Esophagus (tissue), 2 donors: ENCODE measurements at regions not wholly inside any gene's neighbourhood (a gene's known extent, or its start where the extent isn't known, plus 50 kb on each side); places are given as distances from the start of the nearest gene placed in this dataset.
"Not testable (repeated sequence)": the region's sequence is repeated elsewhere in the genome, so short reads cannot be mapped to it uniquely, and the experiment has no call there.

Experiments used
- H3K27ac ChIP-seq, 2 donors: one replicate each; pipeline ENCODE4 v1.5.1; 2013; ENCODE audit warnings: low read depth in 2 of 2, mild to moderate bottlenecking in 2 of 2, inconsistent platforms in 1 of 2, low read length in 1 of 2, moderate library complexity in 1 of 2
- H3K27me3 ChIP-seq, 2 donors: one replicate each; pipeline ENCODE4 v1.6.1; 2013; ENCODE audit warnings: low read length in 2 of 2, control low read depth in 1 of 2, mild to moderate bottlenecking in 1 of 2; ENCODE audit not compliant: insufficient read depth in 2 of 2, control insufficient read depth in 1 of 2
- H3K36me3 ChIP-seq, 2 donors: one replicate each; pipeline ENCODE4 v1.6.1; 2013; ENCODE audit warnings: low read length in 1 of 2; ENCODE audit not compliant: control insufficient read depth in 2 of 2, insufficient read depth in 2 of 2
- H3K4me1 ChIP-seq, 2 donors: one replicate each; pipeline ENCODE4 v1.6.1; 2013; ENCODE audit warnings: low read length in 1 of 2; ENCODE audit not compliant: control insufficient read depth in 2 of 2, insufficient read depth in 2 of 2
- H3K4me3 ChIP-seq, 2 donors: one replicate each; pipeline ENCODE4 v1.5.1; 2013; ENCODE audit warnings: low read length in 2 of 2, mild to moderate bottlenecking in 2 of 2, low read depth in 1 of 2, moderate library complexity in 1 of 2
- H3K9me3 ChIP-seq, 2 donors: one replicate each; pipeline ENCODE4 v1.6.1; 2013; ENCODE audit warnings: mild to moderate bottlenecking in 2 of 2, low read depth in 1 of 2, low read length in 1 of 2, moderate library complexity in 1 of 2; ENCODE audit not compliant: control insufficient read depth in 2 of 2, insufficient read depth in 1 of 2
- WGBS, 2 donors: extraction: QIAGEN DNeasy Blood & Tissue Kit; methylation state at CpG; one replicate each; pipeline ENCODE4 v1.1.7; 2013; 5-methylcytosine and 5-hydroxymethylcytosine counted together
- donor health status: healthy with polysubstance abuse.
- donor health status: Bipolar disorder and iron deficiency.

- no peaks in the 10 kb centered on the region for H3K36me3 ChIP-seq
- H3K4me1 ChIP-seq: peaks cover 0 to 3% of the 10 kb centered on the region in 2 donors
- H3K4me3 ChIP-seq: no peak overlapping the region
- H3K9me3 ChIP-seq: no peaks in the 10 kb centered on the region
- 82 to 83% methylated on average over 1 of the region's 1 CpG for WGBS, 2 donors
- H3K27me3 ChIP-seq: no peaks in the 10 kb centered on the region
- H3K27ac ChIP-seq: no peak overlapping the region
Measured at GRCh38 chr6:22135395-22135794, 161.4 kb downstream of the PRL start.

DNA sequence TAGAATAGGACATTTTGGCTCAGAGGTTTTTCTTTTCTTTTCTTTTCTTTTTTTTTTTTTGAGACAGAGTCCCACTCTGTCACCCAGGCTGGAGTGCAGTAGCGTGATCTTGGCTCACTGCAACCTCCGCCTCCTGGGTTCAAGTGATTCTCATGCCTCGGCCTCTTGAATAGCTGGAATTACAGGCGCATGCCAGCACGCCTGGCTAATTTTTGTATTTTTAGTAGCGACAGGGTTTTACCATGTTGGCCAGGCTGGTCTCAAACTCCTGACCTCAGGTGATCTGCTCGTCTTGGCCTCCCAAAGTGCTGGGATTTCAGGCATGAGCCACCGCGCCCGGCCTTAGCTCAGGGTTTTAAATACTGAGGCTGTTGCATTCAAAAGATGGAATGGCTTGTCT, 156.1 kb downstream of the PRL start:
- 91 to 96% methylated on average over 10 of the region's 10 CpGs for WGBS, 2 donors
- not testable (repeated sequence) for H3K36me3 ChIP-seq, H3K27me3 ChIP-seq, H3K9me3 ChIP-seq, H3K27ac ChIP-seq, H3K4me1 ChIP-seq, H3K4me3 ChIP-seq

- H3K36me3 ChIP-seq: no peaks in the 10 kb centered on the region
- no peak overlapping the region for H3K4me3 ChIP-seq
- peaks cover 0 to 3% of the 10 kb centered on the region in 2 donors for H3K4me1 ChIP-seq
- 40 to 56% methylated on average over 5 of the region's 5 CpGs for WGBS, 2 donors
- H3K27me3 ChIP-seq: no peaks in the 10 kb centered on the region
- no peaks in the 10 kb centered on the region for H3K9me3 ChIP-seq
- no peak overlapping the region for H3K27ac ChIP-seq
Measured at GRCh38 chr6:22141241-22141745, 155.5 kb downstream of the PRL start.

GRCh38 chr6:22142856-22143255, 154.0 kb downstream of the PRL start:
- Histone ChIP-seq H3K27me3 (no peaks in the 10 kb centered on the region), H3K9me3 (no peaks in the 10 kb centered on the region), H3K4me1 (peaks cover 0 to 3% of the 10 kb centered on the region in 2 donors), H3K27ac (no peak overlapping the region), H3K4me3 (no peak overlapping the region), H3K36me3 (no peaks in the 10 kb centered on the region)
- WGBS, 2 donors: 76 to 82% methylated on average over 7 of the region's 7 CpGs

DNA sequence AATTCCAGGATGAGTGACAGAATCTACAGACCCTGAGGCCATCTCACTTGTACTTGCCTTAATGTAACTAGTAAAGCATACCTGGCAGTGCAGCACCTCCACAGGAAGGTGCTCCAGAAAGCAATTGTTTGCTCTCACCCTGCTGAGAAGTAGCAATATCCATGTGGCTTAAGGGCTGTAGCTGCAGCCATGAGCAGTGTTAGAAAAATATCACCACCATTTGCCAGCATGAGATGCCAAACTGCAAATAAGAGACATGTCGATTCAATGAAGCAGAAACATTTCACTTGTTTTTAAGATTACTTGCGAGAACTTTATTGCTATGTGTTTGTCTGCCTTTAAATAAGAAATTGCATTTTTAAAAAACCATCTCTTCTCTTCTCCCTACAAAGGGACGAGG, 151.5 kb downstream of the PRL start:
- no peak overlapping the region for H3K4me3 ChIP-seq
- H3K9me3 ChIP-seq: no peaks in the 10 kb centered on the region
- WGBS, 2 donors: 31 to 56% methylated on average over 3 of the region's 3 CpGs
- H3K27ac ChIP-seq: no peak overlapping the region
- H3K27me3 ChIP-seq: no peaks in the 10 kb centered on the region
- H3K36me3 ChIP-seq: no peaks in the 10 kb centered on the region
- peaks cover 0 to 3% of the 10 kb centered on the region in 2 donors for H3K4me1 ChIP-seq

GRCh38 chr6:22145823-22146677, 150.8 kb downstream of the PRL start:
- Histone ChIP-seq H3K27me3 (no peaks in the 10 kb centered on the region), H3K9me3 (no peaks in the 10 kb centered on the region), H3K27ac (no peak overlapping the region), H3K4me3 (no peak overlapping the region), H3K4me1 (peaks cover 0 to 3% of the 10 kb centered on the region in 2 donors), H3K36me3 (no peaks in the 10 kb centered on the region)
- WGBS, 2 donors: 53 to 60% methylated on average over 15 of the region's 15 CpGs

GRCh38 chr6:22146678-22146930, 150.2 kb downstream of the PRL start:
- Histone ChIP-seq H3K4me3 (no peak overlapping the region), H3K9me3 (no peaks in the 10 kb centered on the region), H3K4me1 (peaks cover 0 to 3% of the 10 kb centered on the region in 2 donors), H3K36me3 (no peaks in the 10 kb centered on the region), H3K27me3 (no peaks in the 10 kb centered on the region), H3K27ac (no peak overlapping the region)
- WGBS, 2 donors: 85 to 87% methylated on average over 17 of the region's 17 CpGs

GRCh38 chr6:22146931-22147701, 149.7 kb downstream of the PRL start:
- no peaks in the 10 kb centered on the region for H3K27me3 ChIP-seq
- no peaks in the 10 kb centered on the region for H3K9me3 ChIP-seq
- H3K36me3 ChIP-seq: no peaks in the 10 kb centered on the region
- H3K4me1 ChIP-seq: peaks cover 0 to 3% of the 10 kb centered on the region in 2 donors
- H3K27ac ChIP-seq: no peak overlapping the region
- 64 to 69% methylated on average over 22 of the region's 22 CpGs for WGBS, 2 donors
- no peak overlapping the region for H3K4me3 ChIP-seq

DNA sequence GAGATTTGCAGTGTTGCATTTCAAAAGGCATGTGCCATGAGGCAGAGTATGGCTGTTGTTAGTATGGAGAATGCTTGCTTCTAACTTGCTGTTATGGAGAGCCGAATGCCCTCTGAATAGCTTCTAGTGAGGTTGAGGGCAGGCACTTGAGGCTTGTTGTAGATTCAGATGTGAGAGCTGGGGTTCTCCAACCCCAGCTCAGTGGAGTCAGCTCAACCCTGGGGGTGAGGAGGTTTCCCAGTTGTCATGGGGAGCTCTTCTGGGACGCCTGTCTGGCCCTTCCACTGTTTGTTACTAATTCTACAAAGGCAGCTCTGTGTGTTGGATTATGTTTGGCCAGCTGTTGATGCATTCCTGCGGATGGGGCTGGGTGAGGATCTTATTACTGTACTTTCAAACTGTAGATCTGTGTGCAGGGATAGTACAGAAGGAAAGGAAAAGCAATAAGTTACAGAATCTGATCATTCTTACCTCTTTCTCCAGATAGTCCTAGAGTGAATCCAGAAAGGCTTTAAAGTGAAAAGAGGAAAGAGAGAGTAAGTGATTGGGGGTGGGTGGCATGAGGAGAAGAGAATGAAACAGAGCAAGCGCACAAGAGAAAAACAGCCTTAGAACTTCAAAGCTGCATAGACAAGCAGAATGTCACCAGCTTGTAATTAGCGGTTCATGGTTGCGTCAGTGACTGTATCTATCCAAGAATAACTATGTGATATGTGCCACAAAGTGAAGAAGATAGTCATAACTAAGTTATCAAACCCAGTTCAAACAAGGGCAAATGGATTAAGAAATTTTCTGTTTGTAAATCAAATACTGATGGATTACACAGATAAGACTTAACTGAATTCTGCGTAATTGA, 148.7 kb downstream of the PRL start:
- no peaks in the 10 kb centered on the region for H3K36me3 ChIP-seq
- H3K4me1 ChIP-seq: peaks cover 0 to 3% of the 10 kb centered on the region in 2 donors
- H3K27ac ChIP-seq: no peak overlapping the region
- no peak overlapping the region for H3K4me3 ChIP-seq
- no peaks in the 10 kb centered on the region for H3K9me3 ChIP-seq
- no peaks in the 10 kb centered on the region for H3K27me3 ChIP-seq
- WGBS, 2 donors: 47 to 55% methylated on average over 7 of the region's 7 CpGs
